CD8-positive, alpha-beta memory T cell (primary cell): ENCODE measurements at regions not wholly inside any gene's neighbourhood (a gene's known extent, or its start where the extent isn't known, plus 50 kb on each side); places are given as distances from the start of the nearest gene placed in this dataset.

Source experiments
- CTCF ChIA-PET: fragments of 350-600 bp; sonication (Branson Sonifier 250); formaldehyde crosslinking; loops from one replicate; lab custom pipeline; 2021; ENCODE audit warnings: antibody characterized with exemption; lab: Charles Lee
- POLR2A ChIA-PET: fragments of 350-600 bp; sonication (Branson Sonifier 250); formaldehyde crosslinking; loops from one replicate; lab custom pipeline; 2021; ENCODE audit warnings: antibody characterized with exemption; lab: Charles Lee
- DNase-seq, 5 donors: peaks; one replicate each; pipeline versions ENCODE4 v3.0.0 to v3.0.0-alpha.2; 2020 to 2022; ENCODE audit warnings: mixed read lengths in 1 of 5
- H3K27ac ChIP-seq: one replicate; pipeline ENCODE4 v1.7.0; 2013; ENCODE audit warnings: low read depth, mild to moderate bottlenecking, low read length, moderate library complexity
- H3K27me3 ChIP-seq: 2 replicates; pipeline ENCODE4 v1.7.0; 2013; ENCODE audit warnings: low read length, mild to moderate bottlenecking; ENCODE audit not compliant: insufficient read depth, poor library complexity, severe bottlenecking
- H3K36me3 ChIP-seq: 2 replicates; pipeline ENCODE4 v1.7.0; 2013; ENCODE audit warnings: mild to moderate bottlenecking, low read length, moderate library complexity; ENCODE audit not compliant: insufficient read depth
- H3K4me1 ChIP-seq: 2 replicates; pipeline ENCODE4 v1.7.0; 2013; ENCODE audit warnings: mild to moderate bottlenecking, low read length, moderate library complexity; ENCODE audit not compliant: insufficient read depth
- H3K4me3 ChIP-seq: 2 replicates; pipeline ENCODE4 v1.7.0; 2013; ENCODE audit warnings: mild to moderate bottlenecking, low read length
- H3K9me3 ChIP-seq: 2 replicates; pipeline ENCODE4 v1.7.0; 2013; ENCODE audit warnings: mild to moderate bottlenecking, low read length
- H3K27ac Mint-ChIP-seq, 8 donors: one replicate each; pipeline ENCODE4 v1.8.0; 2020 to 2021; ENCODE audit warnings: mixed read lengths in 8 of 8, mild to moderate bottlenecking in 6 of 8, inconsistent platforms in 3 of 8, moderate library complexity in 3 of 8
- H3K27me3 Mint-ChIP-seq, 2 donors: one replicate each; pipeline ENCODE4 v1.8.0; 2020 to 2021; ENCODE audit warnings: mixed read lengths in 2 of 2, mild to moderate bottlenecking in 1 of 2, moderate library complexity in 1 of 2
- H3K36me3 Mint-ChIP-seq, 3 donors: one replicate each; pipeline ENCODE4 v1.8.0; 2020 to 2021; ENCODE audit warnings: mixed read lengths in 3 of 3, inconsistent platforms in 1 of 3, mild to moderate bottlenecking in 1 of 3
- H3K4me1 Mint-ChIP-seq, 3 donors: one replicate each; pipeline ENCODE4 v1.8.0; 2020 to 2021; ENCODE audit warnings: mixed read lengths in 3 of 3, inconsistent platforms in 1 of 3, mild to moderate bottlenecking in 1 of 3
- H3K4me3 Mint-ChIP-seq, 7 donors: one replicate each; pipeline ENCODE4 v1.8.0; 2020 to 2021; ENCODE audit warnings: mixed read lengths in 7 of 7, mild to moderate bottlenecking in 6 of 7, moderate library complexity in 4 of 7, inconsistent platforms in 2 of 7
- H3K9me3 Mint-ChIP-seq, 5 donors: one replicate each; pipeline ENCODE4 v1.8.0; 2020 to 2022; ENCODE audit warnings: mixed read lengths in 5 of 5, mild to moderate bottlenecking in 3 of 5, moderate library complexity in 2 of 5, inconsistent platforms in 1 of 5

DNA sequence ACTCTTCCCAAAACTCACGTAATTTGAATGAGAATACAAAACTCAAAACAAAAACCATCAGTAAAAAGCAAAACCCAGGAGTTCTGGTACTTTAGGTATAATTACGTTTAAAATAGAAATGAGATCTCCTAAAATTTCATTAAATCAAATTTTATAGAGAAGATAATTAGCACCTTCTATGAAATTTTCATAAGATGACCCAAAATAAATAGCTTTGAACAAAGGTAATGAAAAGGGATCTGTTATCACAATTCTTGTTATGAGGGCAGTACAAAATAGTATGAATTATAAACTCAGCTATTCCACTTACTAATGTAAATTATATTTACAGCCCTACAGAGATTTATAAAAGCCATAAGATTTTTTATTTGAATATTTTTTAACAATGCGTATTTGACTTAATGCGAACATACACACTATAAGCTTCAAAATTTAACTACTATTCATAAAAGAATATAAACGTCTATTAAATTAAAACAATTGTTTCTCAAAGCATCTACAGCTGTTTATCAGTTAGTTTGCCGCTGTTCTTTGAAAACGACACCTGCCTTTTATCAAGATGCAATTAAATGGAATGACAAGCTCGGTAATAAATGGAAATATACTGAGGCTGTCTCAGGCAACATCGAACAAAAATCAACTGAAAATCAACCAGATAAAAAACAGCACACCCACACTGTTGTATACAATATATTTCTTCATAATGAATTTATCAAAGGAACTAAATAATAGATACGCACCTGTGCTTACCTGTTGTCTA lies 63.8 kb downstream of the KCNRG start:
- peaks cover 51 to 64% (median 60%) of the 10 kb centered on the region in 3 donors for H3K4me1 Mint-ChIP-seq
- DNase-seq, result no peak
- Histone ChIP-seq H3K4me3 (peak overlapping the region; percentile 97), H3K27me3 (no peaks in the 10 kb centered on the region), H3K27ac (peak overlapping the region; percentile 77), H3K4me1 (peaks cover 13% of the 10 kb centered on the region), H3K9me3 (no peaks in the 10 kb centered on the region), H3K36me3 (no peaks in the 10 kb centered on the region)
- POLR2A ChIA-PET, result interaction anchor here (0.9 to 7.2 kb wide), 3 partner anchors 46 to 82 kb away, joined by 4 to 139 read pairs (median 8); no protein-coding TSS in a partner anchor
- H3K27me3 Mint-ChIP-seq, result peaks cover 10 to 14% of the 10 kb centered on the region in 2 donors
- peak overlapping the region; percentile 36 to 99 (median 80) for H3K27ac Mint-ChIP-seq
- H3K4me3 Mint-ChIP-seq, result peak overlapping the region; percentile 93 to 100 (median 97)
- CTCF ChIA-PET, result interaction anchor here (2.1 to 7.9 kb wide), 3 partner anchors 49 to 833 kb away, joined by 7 to 133 read pairs (median 50); partner anchors contain the start of gene TRIM13
- peaks cover 0 to 22% (median 0%) of the 10 kb centered on the region in 3 donors for H3K36me3 Mint-ChIP-seq
- peaks cover 0 to 5% (median 0%) of the 10 kb centered on the region in 5 donors for H3K9me3 Mint-ChIP-seq

GRCh38 chr13:50079655-50080202 lies 64.5 kb downstream of the KCNRG start:
- Histone ChIP-seq H3K4me3 (peak overlapping the region; percentile 97), H3K9me3 (no peaks in the 10 kb centered on the region), H3K36me3 (no peaks in the 10 kb centered on the region), H3K4me1 (peaks cover 14% of the 10 kb centered on the region), H3K27me3 (no peaks in the 10 kb centered on the region), H3K27ac (peak overlapping the region; percentile 77)
- CTCF ChIA-PET, result interaction anchor here (1.0 to 7.9 kb wide), 7 partner anchors 37 to 832 kb away, joined by 3 to 133 read pairs (median 5); partner anchors contain the start of gene TRIM13
- DNase-seq, result no peak
- peaks cover 52 to 69% (median 61%) of the 10 kb centered on the region in 3 donors for H3K4me1 Mint-ChIP-seq
- H3K36me3 Mint-ChIP-seq, result peaks cover 0 to 22% (median 0%) of the 10 kb centered on the region in 3 donors
- peak overlapping the region; percentile 84 to 99 (median 94) for H3K27ac Mint-ChIP-seq
- peak overlapping the region; percentile 93 to 100 (median 97) for H3K4me3 Mint-ChIP-seq
- POLR2A ChIA-PET, result interaction anchor here (3.4 to 7.2 kb wide), 2 partner anchors 46 to 82 kb away, joined by 46 to 139 read pairs; partner anchors contain the start of gene TRIM13
- peaks cover 10 to 13% of the 10 kb centered on the region in 2 donors for H3K27me3 Mint-ChIP-seq
- H3K9me3 Mint-ChIP-seq, result peaks cover 0 to 5% (median 0%) of the 10 kb centered on the region in 5 donors

DNA sequence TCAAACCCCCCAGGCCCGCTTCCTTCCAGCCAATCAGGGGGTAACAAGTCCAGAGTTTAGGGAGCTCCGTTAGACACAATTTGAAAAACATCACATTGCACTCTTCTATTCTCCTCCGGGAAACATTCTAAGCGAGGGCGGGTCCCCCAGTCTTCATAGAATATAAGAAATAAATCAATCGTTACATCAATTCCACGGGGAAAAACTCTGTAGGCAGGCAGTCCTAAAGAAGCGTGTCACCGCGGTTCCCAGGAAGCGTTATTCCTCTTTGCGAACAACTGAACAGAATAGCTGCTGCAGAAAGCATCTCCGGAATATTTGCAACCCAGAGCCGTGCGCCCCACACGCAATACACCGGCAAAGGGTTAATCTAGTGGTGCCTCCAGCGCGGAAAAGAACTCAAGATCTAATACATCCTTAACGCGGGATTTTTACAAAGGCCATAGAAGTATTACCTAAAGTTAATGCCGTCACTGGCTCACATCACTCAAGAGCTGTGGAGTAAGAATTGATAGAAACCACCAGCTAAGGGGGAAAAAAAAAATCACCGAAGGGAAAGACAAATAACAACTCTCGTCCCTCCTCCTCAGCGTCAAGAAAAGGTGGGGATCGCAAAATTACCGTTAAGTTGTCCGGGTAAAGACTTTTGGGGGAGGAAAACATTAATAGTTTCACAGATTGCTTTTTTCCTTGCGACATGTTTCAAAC lies 65.1 kb downstream of the KCNRG start:
- CTCF ChIA-PET, result interaction anchor here (0.8 to 7.9 kb wide), 10 partner anchors 12 to 832 kb away, joined by 3 to 133 read pairs (median 4); partner anchors contain the start of gene TRIM13
- DNase-seq, result peak in 4 of 5 donors; percentile 11 to 58 (median 56)
- Mint-ChIP-seq H3K4me3 (peak overlapping the region; percentile 93 to 100 (median 97)), H3K9me3 (peaks cover 0 to 5% (median 0%) of the 10 kb centered on the region in 5 donors), H3K36me3 (peaks cover 0 to 22% (median 0%) of the 10 kb centered on the region in 3 donors), H3K27me3 (peaks cover 10 to 13% of the 10 kb centered on the region in 2 donors), H3K27ac (peak overlapping the region; percentile 84 to 99 (median 94)), H3K4me1 (peaks cover 56 to 71% (median 66%) of the 10 kb centered on the region in 3 donors)
- POLR2A ChIA-PET, result interaction anchor here (0.6 to 7.2 kb wide), 4 partner anchors 45 to 287 kb away, joined by 3 to 139 read pairs (median 26); partner anchors contain the start of gene TRIM13
- no peaks in the 10 kb centered on the region for H3K9me3 ChIP-seq
- peak overlapping the region; percentile 97 for H3K4me3 ChIP-seq
- H3K36me3 ChIP-seq, result no peaks in the 10 kb centered on the region
- H3K27me3 ChIP-seq, result no peaks in the 10 kb centered on the region
- H3K4me1 ChIP-seq, result peaks cover 21% of the 10 kb centered on the region
- H3K27ac ChIP-seq, result peak overlapping the region; percentile 77

DNA sequence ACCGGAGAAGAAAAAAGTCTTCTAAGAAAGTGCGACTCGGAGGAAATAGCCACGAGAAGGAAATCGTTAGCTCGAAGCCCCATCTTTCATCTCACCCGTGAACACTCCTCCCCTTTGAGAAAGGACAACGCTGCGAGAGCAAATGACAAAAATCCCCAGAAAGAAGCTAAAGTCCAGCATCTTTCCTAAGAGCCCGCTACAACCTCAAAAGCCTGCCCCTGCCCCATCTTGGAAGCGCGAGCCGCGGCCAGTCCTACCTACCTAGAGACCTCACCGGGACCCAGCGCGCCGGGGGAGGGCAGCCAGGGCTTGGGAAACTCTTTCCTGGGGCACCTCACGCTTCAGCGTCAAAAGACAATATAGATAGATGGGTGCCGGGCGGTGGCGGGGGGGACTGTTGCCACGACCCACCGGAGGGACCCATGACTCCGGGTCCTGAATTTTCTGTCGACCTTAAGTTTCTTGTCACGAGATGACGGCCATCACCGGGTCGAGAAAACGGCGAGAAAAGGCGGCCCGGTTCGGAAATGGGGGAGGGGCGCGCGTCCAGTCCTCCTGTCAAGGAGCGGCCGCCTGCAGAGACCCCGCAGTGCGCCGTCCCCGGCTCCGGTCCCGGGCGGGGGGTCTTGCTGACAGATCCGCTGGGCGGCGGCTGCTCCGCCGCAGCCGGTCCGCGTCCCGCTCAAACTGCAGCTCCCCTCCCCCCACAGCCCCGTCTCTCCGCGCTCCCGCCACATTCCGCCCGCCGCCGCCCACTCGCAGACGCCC lies 65.9 kb downstream of the KCNRG start:
- Mint-ChIP-seq H3K27ac (peak overlapping the region; percentile 90 to 99 (median 96)), H3K4me1 (peaks cover 53 to 65% (median 60%) of the 10 kb centered on the region in 3 donors), H3K9me3 (peaks cover 0 to 5% (median 0%) of the 10 kb centered on the region in 5 donors), H3K27me3 (peaks cover 7 to 8% of the 10 kb centered on the region in 2 donors), H3K36me3 (peaks cover 0 to 18% (median 0%) of the 10 kb centered on the region in 3 donors), H3K4me3 (peak overlapping the region; percentile 93 to 100 (median 97))
- Histone ChIP-seq H3K36me3 (no peaks in the 10 kb centered on the region), H3K4me3 (peak overlapping the region; percentile 97), H3K4me1 (peaks cover 21% of the 10 kb centered on the region), H3K27me3 (no peaks in the 10 kb centered on the region), H3K27ac (peak overlapping the region; percentile 77), H3K9me3 (no peaks in the 10 kb centered on the region)
- DNase-seq, result peak; percentile 37 to 59 (median 39)
- POLR2A ChIA-PET, result interaction anchor here (0.6 to 7.2 kb wide), 6 partner anchors 8 to 288 kb away, joined by 3 to 139 read pairs (median 5); partner anchors contain the start of genes SPRYD7 and TRIM13
- CTCF ChIA-PET, result interaction anchor here (0.8 to 7.9 kb wide), 12 partner anchors 10 to 831 kb away, joined by 3 to 133 read pairs (median 4); partner anchors contain the start of gene TRIM13

DNA sequence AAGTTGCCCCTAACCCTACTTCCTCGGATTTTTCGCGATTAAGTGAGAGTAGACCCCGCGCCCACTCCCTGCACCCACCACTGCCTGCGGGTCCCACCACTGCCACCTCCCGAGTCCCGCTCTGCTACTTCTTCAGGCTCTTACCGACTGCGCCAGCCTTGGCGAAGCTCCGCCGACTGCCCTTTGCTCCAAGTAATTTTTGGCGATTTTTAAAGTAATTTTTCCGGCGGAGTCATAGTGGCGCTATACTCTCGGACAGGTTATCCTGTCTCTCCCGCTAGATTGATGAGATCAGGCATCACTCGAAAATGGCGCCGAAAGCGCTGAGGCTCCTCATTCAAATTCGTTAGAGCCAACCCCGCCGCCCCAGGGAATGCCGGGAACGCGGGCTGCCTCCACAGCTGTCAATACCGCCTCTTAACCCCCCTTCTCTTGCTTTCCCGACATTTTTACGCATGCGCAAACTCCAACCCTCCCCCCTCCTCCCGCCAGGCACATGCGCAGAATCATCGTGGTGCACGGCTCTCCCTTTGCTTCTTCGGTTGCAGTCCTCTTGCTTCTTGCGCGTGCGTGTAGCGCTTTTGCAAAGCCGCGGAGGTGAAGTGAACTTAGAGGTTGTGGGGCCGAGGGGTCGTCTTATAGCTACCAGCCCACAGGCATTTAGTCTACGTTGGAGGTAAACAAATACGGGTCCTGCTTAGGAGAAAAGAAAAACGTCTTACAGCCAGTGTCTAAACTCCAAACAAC lies 66.6 kb downstream of the KCNRG start:
- no peaks in the 10 kb centered on the region for H3K9me3 ChIP-seq
- no peaks in the 10 kb centered on the region for H3K27me3 ChIP-seq
- peak; percentile 97 to 99 (median 98) for DNase-seq
- ChIA-PET CTCF (interaction anchor here (0.7 to 7.9 kb wide), 7 partner anchors 9 to 719 kb away, joined by 3 to 133 read pairs (median 3); partner anchors contain the start of gene TRIM13), POLR2A (interaction anchor here (0.6 to 7.2 kb wide), 10 partner anchors 9 to 830 kb away, joined by 3 to 139 read pairs (median 4); partner anchors contain the start of genes SPRYD7 and TRIM13)
- Mint-ChIP-seq H3K27me3 (peaks cover 4 to 8% of the 10 kb centered on the region in 2 donors), H3K9me3 (peaks cover 0 to 5% (median 0%) of the 10 kb centered on the region in 5 donors), H3K4me3 (peak overlapping the region; percentile 93 to 100 (median 97)), H3K27ac (peak overlapping the region; percentile 82 to 98 (median 96)), H3K4me1 (peaks cover 53 to 66% (median 59%) of the 10 kb centered on the region in 3 donors), H3K36me3 (peaks cover 0 to 20% (median 0%) of the 10 kb centered on the region in 3 donors)
- H3K36me3 ChIP-seq, result no peaks in the 10 kb centered on the region
- peak overlapping the region; percentile 97 for H3K4me3 ChIP-seq
- peak overlapping the region; percentile 78 for H3K27ac ChIP-seq
- H3K4me1 ChIP-seq, result peaks cover 21% of the 10 kb centered on the region
